GM21737 (cell line): ENCODE measurements at regions not wholly inside any gene's neighbourhood (a gene's known extent, or its start where the extent isn't known, plus 50 kb on each side); places are given as distances from the start of the nearest gene placed in this dataset.

ENCODE experiments used
- ATAC-seq: cut with Tn5 transposase; IDR thresholded peaks from one replicate; pipeline ENCODE4 v1.9.1; 2021; ENCODE audit warnings: mild to moderate bottlenecking, moderate library complexity; ENCODE audit not compliant: unreplicated experiment

DNA sequence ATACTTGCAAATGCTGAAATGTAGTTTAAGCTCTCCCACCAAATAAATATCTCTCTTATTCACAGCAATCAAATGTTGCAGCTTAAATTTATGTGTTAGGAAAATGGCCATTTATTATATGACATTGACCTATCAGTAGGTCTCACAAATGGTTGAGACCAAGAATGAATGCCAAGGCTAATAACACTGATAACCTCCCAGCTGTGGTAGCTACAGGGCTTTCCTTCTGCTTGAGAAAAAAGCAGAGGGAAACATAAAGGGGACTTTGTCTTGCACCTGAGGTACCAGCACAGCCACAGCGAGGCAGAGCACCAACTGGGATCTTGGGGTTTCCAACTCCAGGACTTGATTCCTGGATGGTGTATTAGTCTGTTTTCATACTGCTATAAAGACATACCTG, 73.1 kb upstream of the TTC14 start:
- ATAC-seq = no peak

- no peak for ATAC-seq
Measured at GRCh38 chr3:180529778-180530177, 72.2 kb upstream of the TTC14 start.

DNA sequence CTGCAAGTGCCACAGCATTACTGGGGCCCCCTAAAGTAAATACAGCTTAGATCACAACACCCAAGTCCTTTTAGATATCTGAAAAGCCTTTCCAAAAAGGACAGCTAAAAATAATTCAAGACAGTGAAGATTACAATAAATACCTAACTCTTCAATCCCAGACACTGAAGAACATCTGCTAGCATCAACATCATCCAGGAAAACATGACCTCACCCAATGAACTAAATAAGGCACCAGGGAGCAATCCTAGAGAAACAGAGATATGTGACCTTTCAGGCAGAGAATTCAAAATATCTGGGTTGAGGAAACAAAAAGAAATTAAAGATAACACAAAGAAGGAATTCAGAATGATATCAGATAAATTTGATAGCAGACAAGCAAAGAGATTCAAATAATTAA, 71.7 kb upstream of the TTC14 start:
- no peak for ATAC-seq

DNA sequence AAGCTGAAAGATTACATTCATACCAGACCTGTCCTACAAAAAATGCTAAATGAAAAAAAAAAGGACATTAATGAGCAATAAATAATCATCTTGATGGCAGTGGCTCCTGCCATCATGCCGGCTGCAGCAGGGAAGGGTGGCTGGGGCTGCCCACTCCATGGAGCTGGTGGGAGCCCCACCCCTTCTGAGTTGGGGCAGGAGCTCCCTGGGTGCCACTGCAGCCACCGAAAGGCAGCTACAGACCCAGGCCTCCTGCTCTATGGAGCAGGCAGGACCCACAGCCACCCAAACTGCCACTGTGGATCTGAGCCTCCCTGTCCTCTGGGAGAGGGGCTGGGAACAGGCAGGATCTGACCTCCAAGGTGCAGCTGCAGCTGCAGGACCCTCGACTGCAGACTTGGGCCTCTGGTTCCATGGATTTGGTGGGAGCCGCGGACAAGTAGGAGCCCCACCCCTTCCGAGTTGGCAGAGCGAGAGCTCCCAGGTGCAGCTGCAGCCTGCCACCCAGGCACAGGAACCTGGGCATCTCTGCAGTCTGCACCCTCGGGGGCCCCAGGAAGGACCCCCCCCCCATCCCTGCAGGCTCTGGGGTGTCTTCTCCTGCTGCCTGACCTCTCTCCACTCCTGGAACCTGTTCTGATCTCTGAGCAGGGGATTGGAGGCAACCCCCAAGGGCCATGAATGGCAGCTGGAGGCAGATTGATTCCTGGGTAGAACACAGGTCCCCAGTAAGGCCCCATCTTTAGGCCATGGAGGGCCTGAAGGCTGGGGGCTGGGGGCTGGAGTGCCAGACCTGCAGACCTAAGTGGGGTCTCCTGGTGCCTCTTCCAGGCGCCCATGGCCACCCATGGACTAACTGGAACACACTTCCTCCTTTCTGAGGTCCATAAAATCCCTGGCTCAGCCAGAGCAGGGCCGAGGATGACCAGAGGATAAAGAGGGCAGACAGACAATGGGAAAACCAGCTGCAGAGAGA, 70.4 kb upstream of the TTC14 start:
- ATAC-seq = no peak

GRCh38 chr3:180534828-180535227, 67.1 kb upstream of the TTC14 start:
- ATAC-seq = no peak

DNA sequence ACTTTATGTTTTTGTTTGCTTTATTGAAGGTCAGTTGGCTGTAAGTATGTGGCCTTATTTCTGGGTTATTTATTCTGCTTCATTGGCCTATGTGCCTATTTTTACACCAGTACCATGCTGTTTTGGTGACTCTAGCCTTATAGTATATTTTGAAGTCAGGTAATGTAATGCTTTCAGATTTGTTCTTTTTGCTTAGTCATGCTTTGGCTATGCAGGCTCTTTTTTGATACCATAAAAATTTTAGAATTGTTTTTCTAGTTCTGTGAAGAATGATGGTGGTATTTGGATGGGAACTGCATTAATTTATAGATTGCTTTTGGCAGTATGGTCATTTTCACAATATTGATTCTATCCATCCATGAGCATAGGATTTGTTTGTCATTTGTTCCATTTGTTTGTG, 63.5 kb upstream of the TTC14 start:
- no peak for ATAC-seq

DNA sequence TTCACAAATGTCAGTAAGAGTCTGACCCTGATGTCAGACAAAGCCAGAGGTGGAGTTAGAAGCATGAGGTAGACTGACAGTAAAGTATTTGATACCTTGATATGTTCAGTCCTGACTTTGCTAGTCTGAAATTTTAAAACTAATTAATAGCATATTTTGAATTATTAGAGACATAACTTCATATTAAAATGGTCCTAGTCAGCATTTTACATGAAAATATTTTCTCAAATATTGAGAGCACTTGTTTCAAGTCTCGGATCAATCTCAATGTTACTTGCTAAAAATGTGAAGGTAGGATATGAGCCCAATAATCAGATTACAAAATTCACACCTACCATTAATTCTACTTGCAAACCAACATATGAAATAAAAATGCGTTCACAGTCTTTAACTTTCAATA, 58.1 kb upstream of the TTC14 start:
- ATAC-seq = no peak

GRCh38 chr3:180546863-180547262, 55.1 kb upstream of the TTC14 start:
- ATAC-seq = no peak

DNA sequence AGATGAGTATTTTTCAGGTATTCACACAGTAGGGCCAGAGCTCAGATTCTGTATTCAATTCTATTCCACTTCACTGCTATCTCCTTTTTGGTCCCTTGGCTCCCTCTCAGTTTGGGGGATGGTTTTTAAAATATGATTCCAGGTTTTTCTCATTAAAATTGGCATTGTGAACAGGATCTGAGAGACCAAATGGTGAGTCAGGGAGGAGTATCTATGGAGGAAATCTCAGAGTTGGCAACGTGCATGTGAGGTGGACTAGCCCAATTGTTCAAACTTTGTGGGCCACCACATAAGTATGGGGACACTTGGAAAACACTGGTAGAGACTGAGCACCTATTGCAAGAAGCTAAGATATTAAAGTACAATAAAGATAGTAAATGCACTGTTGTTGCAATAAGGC, 53.9 kb upstream of the TTC14 start:
- no peak for ATAC-seq
